H1 (cell line): ENCODE measurements at regions not wholly inside any gene's neighbourhood (a gene's known extent, or its start where the extent isn't known, plus 50 kb on each side); places are given as distances from the start of the nearest gene placed in this dataset.

ENCODE experiments used
- CBX8 ChIP-seq: fragments of 300-800, 300-1000 bp; sonication (generic); IDR thresholded peaks from 2 replicates; pipeline ENCODE4 v1.7.1; 2016; ENCODE audit warnings: low read depth, low read length, borderline replicate concordance
- EZH2 ChIP-seq: fragments of 200-600 bp; sonication (generic); IDR thresholded peaks from 2 replicates; pipeline ENCODE4 v1.7.1; 2012; ENCODE audit warnings: low read depth, mild to moderate bottlenecking, moderate library complexity, low read length, inconsistent platforms; ENCODE audit not compliant: severe bottlenecking
- GABPA ChIP-seq: IDR thresholded peaks from 2 replicates; pipeline ENCODE4 v1.6.1; 2011; ENCODE audit warnings: mild to moderate bottlenecking, low read length, moderate library complexity, borderline replicate concordance; ENCODE audit not compliant: insufficient read depth
- NRF1 ChIP-seq: IDR thresholded peaks from 2 replicates; pipeline ENCODE4 v1.6.1; 2011; ENCODE audit warnings: mild to moderate bottlenecking, low read depth, low read length, improper control_type of control experiment
- POLR2A ChIP-seq, 2 experiments: IDR thresholded peaks; 1 replicate in 1 of 2; 2 replicates in 1 of 2; pipeline ENCODE4 v1.6.1; 2011; ENCODE audit warnings: low read depth in 2 of 2, low read length in 2 of 2, mild to moderate bottlenecking in 2 of 2; ENCODE audit errors: control extremely low read depth in 1 of 2
- RFX5 ChIP-seq: IDR thresholded peaks from 2 replicates; pipeline ENCODE4 v1.6.1; 2011; ENCODE audit warnings: low read depth, low read length, improper control_type of control experiment, borderline replicate concordance
- TF ChIP-seq, protein P1 (sequence below), 3 experiments: IDR thresholded peaks; 1 replicate in 2 of 3; 2 replicates in 1 of 3; pipeline versions ENCODE4 v1.5.1 to v1.6.1; 2011; ENCODE audit warnings: low read length in 3 of 3, mild to moderate bottlenecking in 3 of 3, inconsistent platforms in 2 of 3, low read depth in 1 of 3, moderate library complexity in 1 of 3; ENCODE audit not compliant: insufficient read depth in 1 of 3; ENCODE audit errors: control extremely low read depth in 1 of 3
- TF ChIP-seq, protein P2 (sequence below): IDR thresholded peaks from 2 replicates; pipeline ENCODE4 v1.6.1; 2011; ENCODE audit warnings: low read depth, mild to moderate bottlenecking, low read length; ENCODE audit not compliant: insufficient read depth

DNA sequence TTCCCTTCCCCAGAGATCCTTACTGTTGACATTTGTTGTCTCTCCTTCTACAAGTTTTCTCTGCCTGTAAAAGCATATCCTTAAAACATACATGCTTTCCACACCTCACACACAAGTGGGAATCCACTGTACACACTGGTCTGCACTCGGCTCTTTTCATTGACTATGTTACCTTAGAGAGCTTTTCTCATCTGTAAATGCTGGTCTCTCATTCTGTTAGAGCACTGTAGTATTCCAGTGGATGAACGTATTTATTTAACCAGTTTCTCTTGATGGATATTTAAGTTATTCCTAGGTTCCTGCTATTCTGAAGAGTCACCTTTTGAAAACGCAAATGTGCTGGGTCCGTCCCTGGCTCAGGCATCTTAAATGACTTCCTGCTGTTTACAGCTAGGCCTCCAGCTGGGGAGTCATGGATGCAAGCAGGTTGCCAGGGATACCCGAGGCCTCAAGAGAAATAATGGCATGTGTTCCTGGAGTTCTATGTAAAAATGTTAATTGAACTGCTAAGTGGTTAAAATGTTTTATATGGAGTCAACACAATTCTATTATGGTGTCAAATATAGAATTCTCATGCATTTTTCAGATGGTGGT lies 61.1 kb upstream of the TGM3 start:
- TF ChIP-seq, protein P1, sequence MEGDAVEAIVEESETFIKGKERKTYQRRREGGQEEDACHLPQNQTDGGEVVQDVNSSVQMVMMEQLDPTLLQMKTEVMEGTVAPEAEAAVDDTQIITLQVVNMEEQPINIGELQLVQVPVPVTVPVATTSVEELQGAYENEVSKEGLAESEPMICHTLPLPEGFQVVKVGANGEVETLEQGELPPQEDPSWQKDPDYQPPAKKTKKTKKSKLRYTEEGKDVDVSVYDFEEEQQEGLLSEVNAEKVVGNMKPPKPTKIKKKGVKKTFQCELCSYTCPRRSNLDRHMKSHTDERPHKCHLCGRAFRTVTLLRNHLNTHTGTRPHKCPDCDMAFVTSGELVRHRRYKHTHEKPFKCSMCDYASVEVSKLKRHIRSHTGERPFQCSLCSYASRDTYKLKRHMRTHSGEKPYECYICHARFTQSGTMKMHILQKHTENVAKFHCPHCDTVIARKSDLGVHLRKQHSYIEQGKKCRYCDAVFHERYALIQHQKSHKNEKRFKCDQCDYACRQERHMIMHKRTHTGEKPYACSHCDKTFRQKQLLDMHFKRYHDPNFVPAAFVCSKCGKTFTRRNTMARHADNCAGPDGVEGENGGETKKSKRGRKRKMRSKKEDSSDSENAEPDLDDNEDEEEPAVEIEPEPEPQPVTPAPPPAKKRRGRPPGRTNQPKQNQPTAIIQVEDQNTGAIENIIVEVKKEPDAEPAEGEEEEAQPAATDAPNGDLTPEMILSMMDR (IDR thresholded peaks at IDR 0.05; ENCODE audit: control extremely low read depth in 1 of 3, insufficient read depth in 1 of 3, low read depth in 1 of 3, low read length in 3 of 3) = no peak
- no peak for TF ChIP-seq POLR2A (IDR thresholded peaks at IDR 0.05; ENCODE audit: control extremely low read depth in 1 of 2, low read depth in 2 of 2, low read length in 2 of 2)
- no peak for TF ChIP-seq GABPA
- no peak for TF ChIP-seq EZH2
- TF ChIP-seq, protein P2, sequence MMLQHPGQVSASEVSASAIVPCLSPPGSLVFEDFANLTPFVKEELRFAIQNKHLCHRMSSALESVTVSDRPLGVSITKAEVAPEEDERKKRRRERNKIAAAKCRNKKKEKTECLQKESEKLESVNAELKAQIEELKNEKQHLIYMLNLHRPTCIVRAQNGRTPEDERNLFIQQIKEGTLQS = no peak
- no peak for TF ChIP-seq RFX5
- TF ChIP-seq NRF1 = no peak
- TF ChIP-seq CBX8 = no peak
